IPS-NIHi11 (cell line): ENCODE measurements at regions not wholly inside any gene's neighbourhood (a gene's known extent, or its start where the extent isn't known, plus 50 kb on each side); places are given as distances from the start of the nearest gene placed in this dataset.

Experiments used
- DNase-seq: peaks from one replicate; pipeline ENCODE4 v3.0.0; 2012; ENCODE audit warnings: mixed read lengths, low spot score

GRCh38 chr2:108067820-108068405, 81.6 kb downstream of the SLC5A7 start:
- no peak for DNase-seq

- peak; percentile 52 for DNase-seq
Observed at GRCh38 chr2:108069515-108070310, 83.4 kb downstream of the SLC5A7 start.

GRCh38 chr2:108073415-108074072, 87.2 kb downstream of the SLC5A7 start:
- DNase-seq = no peak

- DNase-seq = no peak
Observed at GRCh38 chr2:108074150-108074549, 87.8 kb downstream of the SLC5A7 start.

- DNase-seq = peak; percentile 17
Observed at GRCh38 chr2:108074946-108075345, 88.6 kb downstream of the SLC5A7 start.

- DNase-seq = no peak
Observed at GRCh38 chr2:108076527-108076926, 90.2 kb downstream of the SLC5A7 start.

GRCh38 chr2:108079736-108080135, 93.4 kb downstream of the SLC5A7 start:
- DNase-seq = no peak

- DNase-seq = no peak
Observed at GRCh38 chr2:108080177-108080576, 93.9 kb downstream of the SLC5A7 start.

GRCh38 chr2:108082978-108083377, 96.7 kb downstream of the SLC5A7 start:
- no peak for DNase-seq

- no peak for DNase-seq
Observed at GRCh38 chr2:108084311-108084710, 98.0 kb downstream of the SLC5A7 start.

GRCh38 chr2:108092886-108093285, 106.6 kb downstream of the SLC5A7 start:
- no peak for DNase-seq

GRCh38 chr2:108101481-108101880, 115.2 kb downstream of the SLC5A7 start:
- no peak for DNase-seq

- peak; percentile 71 for DNase-seq
Observed at GRCh38 chr2:108106731-108107130, 120.4 kb downstream of the SLC5A7 start.

GRCh38 chr2:108111936-108112335, 125.6 kb downstream of the SLC5A7 start:
- DNase-seq = no peak

- no peak for DNase-seq
Observed at GRCh38 chr2:108115868-108116267, 123.9 kb upstream of the SULT1C3 start.

- DNase-seq = no peak
Observed at GRCh38 chr2:108118996-108119395, 120.8 kb upstream of the SULT1C3 start.

- no peak for DNase-seq
Observed at GRCh38 chr2:108119492-108119891, 120.3 kb upstream of the SULT1C3 start.

GRCh38 chr2:108124736-108125495, 114.9 kb upstream of the SULT1C3 start:
- no peak for DNase-seq

GRCh38 chr2:108125581-108125980, 114.2 kb upstream of the SULT1C3 start:
- DNase-seq = no peak

GRCh38 chr2:108128249-108128648, 111.5 kb upstream of the SULT1C3 start:
- DNase-seq = no peak

- no peak for DNase-seq
Observed at GRCh38 chr2:108129636-108130035, 110.1 kb upstream of the SULT1C3 start.

- DNase-seq = no peak
Observed at GRCh38 chr2:108133457-108133856, 106.3 kb upstream of the SULT1C3 start.
